GM12891 (cell line): ENCODE measurements at regions not wholly inside any gene's neighbourhood (a gene's known extent, or its start where the extent isn't known, plus 50 kb on each side); places are given as distances from the start of the nearest gene placed in this dataset.

Experiments used
- POLR2AphosphoS5 ChIP-seq: IDR thresholded peaks from 2 replicates; pipeline ENCODE4 v1.6.1; 2011; ENCODE audit warnings: low read depth, low read length, control low read depth
- SPI1 ChIP-seq: IDR thresholded peaks from 2 replicates; pipeline ENCODE4 v1.6.1; 2011; ENCODE audit warnings: low read depth, low read length, control low read depth

DNA sequence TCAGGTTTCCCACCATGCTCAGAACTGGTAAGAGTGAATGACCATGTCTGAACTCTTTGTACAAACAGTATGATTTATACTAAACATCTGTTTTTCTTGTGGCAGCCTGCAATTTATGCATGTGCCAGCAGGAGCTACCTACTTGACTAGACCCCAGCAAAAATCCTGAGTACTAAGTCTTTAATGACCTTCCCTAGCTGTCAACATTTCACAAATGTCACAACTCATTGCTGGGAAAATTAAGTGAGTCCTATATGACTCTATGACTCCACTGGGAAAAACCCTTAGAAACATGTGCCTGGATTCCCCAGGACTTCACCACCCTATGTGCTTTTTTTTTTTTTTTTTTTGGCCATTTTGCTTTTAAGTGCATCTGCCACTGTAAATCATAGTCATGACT is 1225.8 kb downstream of the SUCLG1 start:
- TF ChIP-seq SPI1, result no peak
- TF ChIP-seq POLR2AphosphoS5, result no peak
